Panc1 (cell line): ENCODE measurements at regions not wholly inside any gene's neighbourhood (a gene's known extent, or its start where the extent isn't known, plus 50 kb on each side); places are given as distances from the start of the nearest gene placed in this dataset.

ENCODE experiments used
- CTCF ChIP-seq: fragments of 450-650 bp; IDR thresholded peaks from 2 replicates; pipeline ENCODE4 v1.5.1; 2017; ENCODE audit warnings: mild to moderate bottlenecking
- POLR2AphosphoS5 ChIP-seq: IDR thresholded peaks from 2 replicates; pipeline ENCODE4 v1.6.1; 2012; ENCODE audit warnings: mild to moderate bottlenecking, low read depth, low read length, moderate library complexity

GRCh38 chr6:91130126-91130525 is 543.3 kb upstream of the MAP3K7 start:
- TF ChIP-seq CTCF (no peak), POLR2AphosphoS5 (no peak)
